HG03175 (cell line): ENCODE measurements at regions not wholly inside any gene's neighbourhood (a gene's known extent, or its start where the extent isn't known, plus 50 kb on each side); places are given as distances from the start of the nearest gene placed in this dataset.

Experiments used
- ATAC-seq: cut with Tn5 transposase; IDR thresholded peaks from one replicate; pipeline ENCODE4 v1.9.1; 2021; ENCODE audit warnings: mild to moderate bottlenecking, moderate library complexity; ENCODE audit not compliant: unreplicated experiment

DNA sequence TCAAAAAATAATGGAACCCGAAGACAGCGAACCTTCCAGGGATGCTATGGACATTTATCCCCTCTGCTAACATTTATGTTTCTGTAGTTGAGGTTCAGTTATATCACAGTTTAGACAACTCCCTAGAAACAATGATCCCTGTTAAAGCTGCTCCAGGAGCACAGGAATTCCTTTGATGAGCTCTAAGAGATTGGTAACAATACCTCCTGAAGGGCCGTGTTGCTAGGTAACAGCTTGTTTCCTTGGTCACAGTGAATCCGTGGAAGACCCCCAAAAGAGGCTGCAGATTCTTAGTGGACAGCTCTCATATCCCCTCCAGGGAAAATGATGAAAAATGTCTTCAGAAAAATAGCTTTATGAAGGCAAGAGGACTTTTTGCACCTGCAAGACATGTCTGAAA lies 160.2 kb downstream of the SERPINI1 start:
- no peak for ATAC-seq

DNA sequence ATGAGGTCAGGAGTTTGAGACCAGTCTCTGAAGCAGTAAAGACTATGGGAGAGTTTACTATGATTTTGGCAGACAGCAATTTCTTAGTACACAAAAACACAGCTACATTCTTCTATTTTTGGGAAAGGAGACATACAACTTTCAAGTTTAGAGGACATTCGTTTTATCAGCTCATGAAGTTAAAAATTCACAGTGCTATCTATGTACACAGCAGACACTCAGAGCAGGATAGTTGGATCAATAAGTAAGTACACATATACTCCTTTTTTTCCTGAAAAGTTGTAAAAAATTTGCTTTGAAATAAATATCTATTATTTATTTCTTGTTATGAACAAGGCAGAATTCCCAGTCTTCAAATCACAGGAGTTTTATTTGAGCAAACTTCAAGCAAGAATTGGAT lies 159.7 kb downstream of the SERPINI1 start:
- ATAC-seq, result no peak

DNA sequence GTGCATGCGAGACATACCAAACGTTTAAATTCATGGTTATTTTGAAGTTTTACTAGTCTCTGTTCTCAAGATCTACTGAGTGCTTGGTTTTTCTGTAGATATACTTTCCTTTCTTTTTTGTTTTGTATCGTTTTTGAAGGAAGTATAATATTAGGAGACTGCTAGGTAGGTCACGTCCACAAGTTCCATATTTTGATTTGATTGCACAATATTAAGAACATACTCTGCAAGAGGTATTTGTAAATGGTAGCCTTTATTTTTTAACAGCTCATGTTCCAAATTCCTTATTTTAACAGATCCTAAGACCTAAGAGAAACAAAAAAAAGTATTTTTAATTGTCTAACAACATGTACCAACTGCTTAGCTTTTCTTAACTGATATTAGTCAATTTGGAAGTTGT lies 156.7 kb downstream of the SERPINI1 start:
- no peak for ATAC-seq

DNA sequence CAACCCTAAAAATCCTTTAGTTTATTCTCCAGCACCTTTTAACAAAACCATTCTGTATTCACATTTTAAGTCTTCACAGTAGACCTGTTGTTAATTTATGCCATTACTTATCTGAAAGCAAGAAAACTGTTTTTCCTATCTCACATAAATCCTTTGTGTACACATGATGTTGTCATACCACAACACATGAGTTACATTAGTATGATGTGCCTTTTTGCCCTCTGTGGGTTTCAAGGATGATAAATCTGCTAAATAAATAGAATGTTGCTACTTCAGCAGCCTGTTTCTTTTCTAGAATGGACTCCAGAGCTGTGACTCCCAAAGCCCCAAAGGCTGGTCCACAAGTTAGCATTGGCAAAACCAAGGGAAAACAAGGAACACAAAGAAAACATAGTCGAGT lies 151.6 kb downstream of the SERPINI1 start:
- no peak for ATAC-seq

DNA sequence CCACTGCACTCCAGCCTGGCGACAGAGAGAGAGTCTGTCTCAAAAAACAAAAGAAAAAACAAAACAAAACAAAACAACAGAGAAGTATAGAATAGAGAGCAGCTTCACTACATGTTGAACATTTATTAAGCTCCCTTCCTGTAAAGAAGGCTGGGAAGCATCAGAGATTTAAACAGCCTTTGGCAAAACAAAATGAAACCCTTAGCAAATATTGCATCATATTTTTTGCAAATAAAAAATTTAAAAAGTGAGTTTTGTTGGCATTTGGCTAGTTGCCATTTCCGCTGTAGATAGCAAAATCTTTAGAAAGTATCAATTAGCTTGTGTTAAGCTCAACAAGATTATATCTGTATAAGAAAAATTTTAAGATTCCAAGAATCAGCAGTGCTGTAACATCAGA lies 151.2 kb downstream of the SERPINI1 start:
- no peak for ATAC-seq

DNA sequence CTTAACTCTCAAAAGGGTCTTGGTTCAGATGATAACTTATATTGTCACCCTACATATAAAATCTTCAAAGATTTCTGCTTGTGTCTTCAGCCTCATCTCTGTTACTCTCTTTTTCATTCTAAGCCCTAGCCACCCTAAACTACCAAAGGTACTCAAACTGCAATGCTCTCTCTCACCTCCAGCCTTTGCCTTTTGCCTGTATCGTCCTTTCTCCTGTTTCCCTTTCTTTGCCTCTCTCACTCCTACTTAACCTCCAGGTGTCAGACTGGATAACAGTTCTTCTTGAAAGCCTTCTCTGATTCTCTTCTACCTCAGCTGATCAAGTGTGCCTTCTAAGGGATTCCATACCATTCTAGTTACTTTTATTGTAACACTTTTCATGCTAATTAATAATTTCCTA lies 149.8 kb downstream of the SERPINI1 start:
- no peak for ATAC-seq

DNA sequence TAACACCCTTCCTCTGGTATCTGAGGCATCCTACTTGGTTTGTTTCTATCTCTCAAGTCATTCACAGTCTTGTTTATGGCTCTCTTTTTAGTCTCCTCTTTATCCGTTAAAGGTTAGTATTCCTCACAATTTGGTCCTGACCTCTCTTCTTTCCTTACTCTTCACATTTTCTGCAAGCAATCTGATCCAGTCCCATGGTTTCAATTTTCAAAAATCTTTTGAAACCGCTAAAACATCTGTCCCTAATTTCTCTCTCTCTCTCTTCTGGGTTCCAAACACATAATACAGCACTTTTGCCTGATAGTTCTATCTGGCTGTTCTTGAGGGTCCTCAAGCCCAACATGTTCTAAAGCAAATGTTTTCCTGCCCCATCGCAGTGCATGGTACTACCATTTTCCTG lies 149.0 kb downstream of the SERPINI1 start:
- no peak for ATAC-seq

DNA sequence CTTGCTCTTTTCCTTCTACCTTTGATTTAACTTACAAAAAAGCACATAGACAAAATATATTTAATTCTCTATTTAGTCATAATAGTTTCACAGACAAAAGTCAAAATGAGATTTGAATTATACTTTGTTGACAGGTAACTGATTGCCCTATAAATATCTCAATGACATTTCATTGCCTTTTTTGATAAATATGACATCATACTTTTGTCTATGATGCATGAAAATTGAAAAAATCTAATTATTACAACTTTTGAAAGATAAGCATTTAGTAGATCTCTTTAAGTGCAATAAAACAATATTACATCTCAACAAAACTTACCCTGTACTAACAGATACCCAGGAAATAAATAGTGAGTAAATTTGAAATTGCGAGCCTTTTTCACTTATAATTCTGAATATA lies 147.9 kb downstream of the SERPINI1 start:
- ATAC-seq, result no peak

DNA sequence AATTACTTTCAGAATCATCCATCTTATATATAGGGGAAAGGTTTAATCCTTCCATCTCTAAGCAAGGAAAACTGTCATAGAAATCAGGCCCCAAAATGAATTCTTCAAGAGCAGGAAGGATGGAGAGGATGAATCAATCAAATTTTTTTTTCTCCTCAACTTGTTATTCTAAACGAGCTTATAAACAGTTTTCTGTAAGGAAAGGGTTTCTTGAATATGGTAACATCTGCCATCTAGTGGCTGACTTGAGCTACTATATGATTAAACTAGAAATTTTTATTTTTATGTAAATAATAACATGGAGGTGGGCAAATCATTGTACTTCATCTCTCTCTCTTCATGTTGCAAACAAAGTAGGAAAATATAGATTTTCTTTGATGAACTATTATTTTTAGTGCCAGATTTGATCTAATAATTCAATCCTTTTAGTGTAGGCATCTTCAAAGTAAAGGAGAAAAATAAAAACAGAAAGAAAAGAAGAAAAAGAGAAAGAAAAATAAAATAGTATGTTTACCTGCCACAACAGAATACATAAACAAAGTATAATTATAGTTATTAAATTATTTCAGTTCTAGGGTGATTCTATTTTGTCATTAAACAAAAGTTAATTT lies 146.6 kb downstream of the SERPINI1 start:
- ATAC-seq, result peak; percentile 90

DNA sequence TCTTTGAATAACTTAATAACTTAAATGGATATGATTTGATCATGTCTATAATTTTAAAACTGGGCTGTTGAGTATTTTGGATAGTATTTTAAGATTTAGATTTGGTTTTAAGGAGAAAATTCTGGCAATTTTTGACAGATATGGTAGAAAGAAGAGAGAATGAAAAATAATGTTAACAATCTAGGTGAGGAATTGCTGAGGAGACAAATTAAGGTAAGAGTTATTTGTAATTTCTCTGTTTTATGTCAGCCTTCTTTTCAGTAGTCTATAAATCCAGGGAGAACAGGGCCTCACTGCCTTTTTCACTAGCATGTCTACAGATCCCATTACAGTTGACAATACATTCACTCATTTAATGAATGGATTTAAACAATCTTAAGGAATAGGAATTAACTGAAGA lies 144.7 kb downstream of the SERPINI1 start:
- ATAC-seq, result no peak

DNA sequence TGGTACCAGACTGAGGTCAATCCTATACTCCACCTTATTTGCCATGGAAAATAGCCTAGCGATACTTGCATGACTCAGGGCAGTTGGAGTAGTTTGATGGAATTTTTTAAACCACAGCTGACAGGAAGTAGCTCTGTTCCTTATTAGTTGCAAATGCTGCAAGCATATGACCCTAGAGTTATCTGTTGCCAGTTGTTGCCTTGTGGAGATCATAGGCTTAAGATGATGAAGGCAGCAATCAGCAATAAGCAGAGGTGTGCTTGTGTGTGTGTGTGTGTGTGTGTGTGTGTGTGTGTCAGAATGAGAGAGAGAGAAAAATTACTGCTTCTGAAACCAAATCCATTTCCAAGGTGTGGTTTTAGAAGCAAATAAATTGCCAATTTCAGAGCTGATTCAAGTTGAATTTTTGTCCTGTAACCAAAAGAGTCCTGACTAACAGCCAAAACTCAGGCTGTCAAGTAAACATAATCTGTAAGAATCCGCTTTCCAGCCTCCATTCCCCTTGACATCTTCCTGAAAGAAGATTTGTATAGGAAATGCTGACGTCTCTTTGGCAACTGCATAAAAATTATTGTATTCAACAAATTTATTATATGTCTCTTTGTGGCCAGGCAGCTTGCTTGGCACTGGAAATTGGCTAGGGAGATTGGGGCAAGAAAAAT lies 141.2 kb downstream of the SERPINI1 start:
- no peak for ATAC-seq
